HL-60 (cell line): ENCODE measurements at regions not wholly inside any gene's neighbourhood (a gene's known extent, or its start where the extent isn't known, plus 50 kb on each side); places are given as distances from the start of the nearest gene placed in this dataset.

ENCODE experiments used
- DNase-seq, 2 experiments: peaks; one replicate each; pipeline ENCODE4 v3.0.0-alpha.2; 2010 to 2020; ENCODE audit warnings: low read depth in 1 of 2, low spot score in 1 of 2
- H3K27ac ChIP-seq: fragments of 250-450 bp; sonication (Bioruptor Pico); replicated peaks from 2 replicates; pipeline ENCODE4 v1.5.1; 2020; ENCODE audit warnings: mild to moderate bottlenecking, moderate library complexity
- H3K27me3 ChIP-seq: fragments of 250-450 bp; sonication (Bioruptor Pico); 2 replicates; pipeline ENCODE4 v1.5.1; 2021; ENCODE audit warnings: mild to moderate bottlenecking, moderate library complexity; ENCODE audit not compliant: insufficient read depth, poor library complexity, severe bottlenecking
- H3K4me3 ChIP-seq: replicated peaks from 2 replicates; pipeline ENCODE4 v1.5.1; 2011; ENCODE audit warnings: mild to moderate bottlenecking, control low read depth, low read length; ENCODE audit not compliant: insufficient read depth
- CTCF ChIP-seq: IDR thresholded peaks from one replicate; pipeline ENCODE4 v1.5.1; 2011; ENCODE audit warnings: low read length, control low read depth, inconsistent platforms; ENCODE audit not compliant: insufficient read depth
- GABPA ChIP-seq: IDR thresholded peaks from 2 replicates; pipeline ENCODE4 v1.6.1; 2012; ENCODE audit warnings: low read depth
- POLR2AphosphoS5 ChIP-seq: IDR thresholded peaks from 2 replicates; pipeline ENCODE4 v1.6.1; 2012; ENCODE audit warnings: low read depth
- REST ChIP-seq: IDR thresholded peaks from 2 replicates; pipeline ENCODE4 v1.6.1; 2012; ENCODE audit warnings: low read depth; ENCODE audit not compliant: insufficient replicate concordance
- SPI1 ChIP-seq: IDR thresholded peaks from 2 replicates; pipeline ENCODE4 v1.6.1; 2012; ENCODE audit warnings: low read depth, mild to moderate bottlenecking, borderline replicate concordance

GRCh38 chr10:58993480-58994221, 182.8 kb upstream of the PHYHIPL start:
- DNase-seq: no peak
- TF ChIP-seq REST: no peak
- TF ChIP-seq POLR2AphosphoS5: no peak
- Histone ChIP-seq H3K27me3 (peaks cover 2% of the 10 kb centered on the region), H3K4me3 (no peak overlapping the region), H3K27ac (no peak overlapping the region)

GRCh38 chr10:58994226-58995057, 182.0 kb upstream of the PHYHIPL start:
- no peak overlapping the region for H3K4me3 ChIP-seq

GRCh38 chr10:58995058-58995596, 181.3 kb upstream of the PHYHIPL start:
- no peak for DNase-seq
- no peak overlapping the region for H3K27ac ChIP-seq
- no peak overlapping the region for H3K4me3 ChIP-seq
- TF ChIP-seq SPI1 (no peak), GABPA (no peak), POLR2AphosphoS5 (no peak), REST (no peak), CTCF (no peak)
- H3K27me3 ChIP-seq: no peaks in the 10 kb centered on the region

More at GRCh38 chr10:58994226-58995057, 182.0 kb upstream of the PHYHIPL start:
- Histone ChIP-seq H3K27ac (no peak overlapping the region), H3K27me3 (no peaks in the 10 kb centered on the region)
- TF ChIP-seq GABPA (no peak), POLR2AphosphoS5 (no peak), REST (no peak), SPI1 (no peak), CTCF (no peak)
- no peak for DNase-seq
